Stimulated activated CD4-positive, alpha-beta T cell treated with anti-CD3 and anti-CD28 coated beads, Interleukin-2, amount 100 ng/mL, for 24 hours (primary cell): ENCODE measurements at regions not wholly inside any gene's neighbourhood (a gene's known extent, or its start where the extent isn't known, plus 50 kb on each side); places are given as distances from the start of the nearest gene placed in this dataset.
"Not testable (repeated sequence)": the region's sequence is repeated elsewhere in the genome, so short reads cannot be mapped to it uniquely, and the experiment has no call there.

Experiments
- DNase-seq, 2 donors: peaks; one replicate each; pipeline ENCODE4 v3.0.0-alpha.2; 2020

DNA sequence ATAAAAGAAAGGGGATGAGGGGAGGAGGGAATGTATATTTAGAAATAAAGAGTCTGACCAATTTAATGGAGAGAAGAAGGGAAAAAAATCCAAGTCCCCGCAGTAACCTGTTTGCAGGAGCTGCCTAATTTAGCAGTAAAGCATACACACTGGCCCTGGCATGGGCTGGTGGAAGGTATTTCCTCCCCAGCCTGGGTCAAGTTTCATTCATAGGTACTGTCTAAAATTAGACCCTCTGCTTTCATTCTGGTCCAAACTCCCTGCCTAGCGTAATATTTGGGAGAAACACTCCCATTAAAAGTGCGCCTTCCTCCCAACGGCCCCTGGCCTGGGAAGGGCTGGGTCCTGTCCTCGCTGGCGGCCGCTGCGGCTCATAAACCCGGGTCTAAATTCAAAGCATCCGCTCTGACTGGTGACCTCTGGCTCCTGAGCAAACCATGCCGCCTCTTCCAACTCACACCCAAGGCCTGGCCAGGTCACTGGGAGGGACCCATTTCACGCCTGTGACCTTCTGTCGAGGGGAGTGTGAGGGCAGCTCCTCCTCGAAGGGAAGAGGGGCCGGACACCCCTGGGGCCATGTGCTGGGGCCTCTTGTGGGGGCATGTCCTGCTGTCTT lies 123.2 kb downstream of the FGF18 start:
- DNase-seq, result no peak

DNA sequence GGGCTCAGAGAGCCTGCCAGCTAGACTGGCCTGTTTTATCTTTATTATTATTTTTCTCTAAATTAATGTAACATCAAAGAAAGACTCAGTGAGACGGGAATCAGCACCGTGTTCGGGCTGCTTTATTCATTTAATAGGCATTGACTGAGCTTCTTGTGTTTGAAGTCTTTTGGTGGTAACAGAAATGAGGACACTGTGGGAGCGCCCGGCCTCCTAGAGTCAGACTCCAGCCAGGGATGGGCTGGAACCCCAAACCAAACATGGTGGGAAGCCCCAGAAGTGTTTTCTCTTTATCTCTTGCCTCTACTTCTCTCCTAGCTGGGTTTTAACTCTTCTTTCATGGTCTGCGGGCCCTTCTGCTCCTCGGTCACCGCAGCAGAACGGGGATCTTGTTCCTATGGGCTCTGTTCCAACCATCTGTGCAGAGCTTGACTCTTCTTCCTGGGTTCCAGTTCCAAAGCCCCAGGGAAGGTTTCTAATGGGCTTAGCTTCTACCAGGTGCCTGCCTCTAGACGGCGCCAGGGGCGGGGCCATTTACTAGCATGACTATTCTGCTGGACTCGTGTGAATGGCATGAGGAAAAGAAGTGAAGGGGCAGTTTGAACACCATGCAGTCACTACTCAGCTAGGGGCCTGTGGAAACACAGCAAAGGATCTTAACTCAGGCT lies 123.8 kb downstream of the FGF18 start:
- DNase-seq, result no peak

DNA sequence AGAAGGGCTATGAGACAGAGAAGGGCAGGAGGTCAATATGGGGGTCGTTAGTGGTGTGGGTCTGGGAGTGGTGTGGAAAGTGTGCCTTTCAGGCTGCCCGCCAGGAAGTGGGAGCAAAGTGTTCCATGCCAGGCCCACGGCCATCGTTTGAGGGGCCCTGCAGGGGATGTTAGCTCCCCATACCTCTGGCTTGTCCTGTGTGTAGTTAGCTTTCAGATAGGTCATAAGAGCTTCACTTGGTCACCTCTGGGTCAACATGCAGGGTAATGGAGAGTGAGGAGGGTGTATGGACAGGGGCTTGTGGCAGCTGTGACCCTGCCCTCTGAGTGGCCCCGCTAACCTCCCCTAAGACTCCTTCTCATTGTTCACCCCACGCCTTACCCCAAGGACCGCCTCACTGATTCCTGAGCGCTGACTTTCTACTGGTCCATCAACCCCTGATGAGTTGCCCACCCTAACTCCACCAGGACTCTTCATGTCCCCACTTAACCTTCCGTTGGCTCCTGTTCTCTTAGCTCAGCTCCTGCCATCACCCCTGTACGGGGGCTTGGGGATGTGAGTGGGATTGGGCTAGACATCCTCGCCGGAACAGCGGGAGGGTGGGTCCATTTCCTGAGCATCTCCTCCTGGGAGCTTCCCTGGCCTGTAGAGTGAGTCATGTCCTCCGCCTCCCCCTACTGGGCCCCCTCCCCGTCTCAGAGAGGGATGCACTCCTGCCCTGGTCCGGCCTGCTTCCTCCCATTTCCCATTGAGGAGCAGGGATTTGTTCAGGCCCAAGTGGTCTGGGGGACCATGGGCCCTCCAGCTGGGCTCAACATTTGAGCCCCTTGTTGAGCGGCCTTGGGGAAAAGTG lies 125.7 kb downstream of the FGF18 start:
- DNase-seq, result no peak

DNA sequence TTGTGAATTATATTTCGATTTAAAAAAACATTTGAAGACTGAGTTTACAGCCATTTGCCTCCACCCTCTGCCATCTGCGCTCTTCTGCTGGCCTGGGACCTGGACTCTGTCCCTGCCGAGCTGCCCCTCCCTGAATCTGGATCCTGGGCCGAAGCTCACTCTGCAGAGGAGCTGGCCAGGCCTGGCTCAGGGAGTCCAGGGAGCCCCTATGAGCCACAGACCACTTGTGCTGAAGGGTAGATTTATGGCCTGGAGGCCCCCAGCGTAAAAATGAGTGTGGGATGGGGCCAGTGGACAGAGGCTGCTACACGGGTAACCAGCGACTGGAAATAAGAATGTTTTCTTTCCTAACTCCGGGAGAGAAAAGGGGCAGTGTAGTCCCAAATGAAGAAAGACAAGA lies 129.8 kb downstream of the FGF18 start:
- DNase-seq, result no peak

DNA sequence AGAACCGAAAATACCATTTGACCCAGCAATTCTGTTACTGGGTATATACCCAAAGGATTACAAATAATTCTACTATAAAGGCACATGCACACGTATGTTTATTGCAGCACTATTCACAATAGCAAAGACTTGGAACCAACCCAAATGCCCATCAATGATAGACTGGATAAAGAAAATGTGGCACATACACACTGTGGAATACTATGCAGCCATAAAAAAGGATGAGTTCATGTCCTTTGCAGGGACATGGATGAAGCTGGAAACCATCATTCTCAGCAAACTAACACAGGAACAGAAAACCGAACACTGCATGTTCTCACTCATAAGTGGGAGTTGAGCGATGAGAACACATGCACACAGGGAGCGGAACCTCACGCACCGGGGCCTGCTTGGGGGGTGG lies 134.4 kb downstream of the FGF18 start:
- not testable (repeated sequence) for DNase-seq

DNA sequence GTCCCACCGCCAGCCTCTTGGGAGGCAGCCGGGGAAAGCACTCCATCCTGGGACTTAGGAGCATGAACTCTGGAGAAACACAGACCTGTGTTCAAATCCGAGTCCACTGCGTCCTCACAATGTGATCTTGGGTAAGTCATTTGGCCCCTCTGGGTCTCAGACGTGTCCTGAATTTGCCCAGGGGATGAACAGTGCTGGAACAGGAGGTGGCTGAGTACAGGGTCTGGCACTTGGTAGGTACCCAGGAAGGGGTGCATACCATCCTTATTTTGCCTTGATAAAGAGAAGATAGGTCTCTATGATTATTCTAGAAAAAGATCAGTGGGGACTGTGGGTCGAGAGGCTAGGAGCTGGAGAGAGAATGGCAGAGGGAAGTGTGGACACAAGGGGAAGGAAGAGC lies 135.7 kb downstream of the FGF18 start:
- no peak for DNase-seq

GRCh38 chr5:171562822-171563221 lies 143.4 kb downstream of the FGF18 start:
- peak; percentile 6 to 22 for DNase-seq

DNA sequence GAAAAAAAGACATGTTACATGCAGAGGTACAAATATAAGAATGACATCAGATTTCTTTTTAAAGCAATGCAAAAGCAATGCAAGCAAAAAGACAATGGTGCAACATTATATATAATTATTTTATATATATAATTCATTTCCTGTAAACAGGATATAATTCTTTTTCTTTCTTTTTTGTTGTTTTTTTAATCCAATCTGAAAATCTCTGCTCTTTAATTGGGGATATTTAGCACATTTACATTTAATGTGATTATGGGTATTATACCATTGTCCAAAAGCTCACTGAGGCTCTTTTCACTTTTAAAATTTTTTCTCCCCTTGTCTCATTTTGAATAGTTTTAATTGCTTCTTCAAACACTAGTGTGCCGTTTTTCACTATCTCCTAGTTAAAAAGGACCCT lies 148.9 kb downstream of the FGF18 start:
- DNase-seq, result no peak

GRCh38 chr5:171569065-171569712 lies 149.7 kb downstream of the FGF18 start:
- DNase-seq, result no peak

DNA sequence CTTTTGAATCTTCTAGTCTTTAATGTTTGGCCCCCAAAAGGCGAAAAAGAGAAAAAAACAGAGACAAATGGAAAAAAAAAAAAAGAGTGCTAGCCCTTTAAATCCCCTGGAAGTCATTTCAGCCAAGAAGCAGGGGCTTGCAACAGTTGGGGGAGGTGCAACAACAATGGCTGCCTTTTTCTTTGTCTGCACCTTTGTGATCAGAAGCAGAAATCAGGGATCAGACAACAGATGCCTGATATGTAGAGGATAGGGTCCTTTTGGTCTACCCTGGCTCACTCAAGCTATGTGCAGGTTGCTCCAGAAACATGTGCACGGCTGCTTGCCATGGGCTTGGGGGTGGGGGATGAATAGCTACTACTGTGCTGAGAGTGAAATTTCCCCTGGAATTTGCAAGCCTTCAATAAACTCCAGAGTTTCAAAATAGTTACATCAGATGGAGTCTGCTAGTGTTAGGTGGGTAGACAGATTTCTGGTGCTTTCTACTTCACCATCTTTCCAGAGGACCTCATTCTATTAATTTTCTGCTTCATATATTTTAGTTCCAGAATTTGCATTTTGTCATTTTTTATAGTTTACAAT lies 150.9 kb downstream of the FGF18 start:
- no peak for DNase-seq

- no peak for DNase-seq
These were observed 152.2 kb downstream of the FGF18 start for GRCh38 chr5:171571663-171572062.

DNA sequence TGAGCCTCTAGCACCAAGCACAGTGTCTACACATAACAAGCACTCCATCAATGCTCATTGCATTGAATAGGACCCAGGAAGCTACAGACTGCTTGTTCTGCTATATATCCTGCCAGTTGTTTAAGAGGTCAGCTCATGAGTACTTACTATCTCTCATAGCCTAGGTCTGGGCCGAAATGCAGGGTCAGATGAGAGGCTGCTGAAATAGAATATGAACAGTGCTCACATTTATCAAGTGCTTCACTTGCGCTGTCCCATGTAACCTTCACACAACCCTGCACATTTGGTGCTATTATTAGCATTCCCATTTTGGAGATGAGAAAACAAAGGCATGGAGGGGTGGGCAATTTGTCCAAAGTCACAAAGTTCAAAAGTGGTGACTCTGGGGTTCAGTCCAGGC lies 153.6 kb downstream of the FGF18 start:
- DNase-seq, result no peak

DNA sequence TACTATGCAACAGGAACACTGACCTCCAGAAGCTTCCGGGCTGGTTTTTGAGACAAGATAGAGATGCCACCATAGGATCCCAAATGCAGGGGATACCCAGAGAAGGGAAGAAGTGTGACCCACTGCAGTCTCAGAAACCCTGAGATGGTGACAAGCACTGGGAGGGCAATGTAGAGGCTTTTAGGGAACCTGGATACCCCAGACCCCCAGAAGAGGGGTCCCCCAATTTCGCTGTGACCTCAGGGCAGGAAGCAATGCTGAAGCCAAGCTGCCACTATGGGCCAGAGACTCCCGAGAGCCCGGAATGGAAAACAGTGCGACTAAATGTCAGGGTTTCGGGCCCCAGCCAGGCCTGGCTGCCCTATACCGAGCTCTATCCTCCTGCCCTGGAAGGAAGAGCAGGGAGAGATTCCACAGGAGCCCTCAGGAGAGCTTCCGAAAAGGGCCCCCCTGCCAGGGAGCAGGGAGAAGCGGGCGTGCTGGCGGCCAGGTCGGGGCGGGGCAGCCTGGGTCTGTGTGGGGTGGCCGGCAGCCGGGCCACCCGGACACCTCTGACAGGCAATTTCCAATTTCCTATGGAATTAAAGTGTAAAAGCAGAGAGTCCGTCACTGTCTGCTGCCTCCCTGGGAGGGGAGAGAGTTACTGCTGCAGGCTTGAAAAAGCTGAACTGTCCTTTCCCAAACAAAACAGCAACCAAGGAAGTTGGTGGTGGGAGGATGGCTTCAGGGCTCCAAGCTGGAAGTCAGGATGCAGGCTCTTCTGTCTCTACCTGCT lies 154.2 kb downstream of the FGF18 start:
- no peak for DNase-seq

DNA sequence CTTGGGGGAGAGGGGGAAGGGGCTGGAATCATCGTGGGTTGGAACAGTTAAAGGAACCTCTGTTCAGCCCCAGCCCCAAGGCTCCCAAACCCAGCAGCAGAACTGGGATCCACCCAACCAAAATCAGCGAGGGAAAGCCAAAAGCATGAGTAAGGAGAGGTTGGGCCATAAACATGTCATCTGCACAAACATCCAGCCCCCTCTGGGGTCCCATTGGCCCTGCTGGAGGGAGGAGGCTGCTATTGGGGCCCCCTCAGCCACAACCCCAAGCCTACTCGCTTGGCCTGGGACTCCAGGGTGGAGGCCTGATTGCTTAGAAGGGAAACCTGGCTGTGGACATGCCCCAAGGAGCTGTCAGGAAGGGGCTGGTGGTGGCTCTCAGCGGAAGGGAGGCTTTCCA lies 154.9 kb downstream of the FGF18 start:
- DNase-seq, result no peak

GRCh38 chr5:171575386-171575785 lies 155.9 kb downstream of the FGF18 start:
- DNase-seq, result no peak

DNA sequence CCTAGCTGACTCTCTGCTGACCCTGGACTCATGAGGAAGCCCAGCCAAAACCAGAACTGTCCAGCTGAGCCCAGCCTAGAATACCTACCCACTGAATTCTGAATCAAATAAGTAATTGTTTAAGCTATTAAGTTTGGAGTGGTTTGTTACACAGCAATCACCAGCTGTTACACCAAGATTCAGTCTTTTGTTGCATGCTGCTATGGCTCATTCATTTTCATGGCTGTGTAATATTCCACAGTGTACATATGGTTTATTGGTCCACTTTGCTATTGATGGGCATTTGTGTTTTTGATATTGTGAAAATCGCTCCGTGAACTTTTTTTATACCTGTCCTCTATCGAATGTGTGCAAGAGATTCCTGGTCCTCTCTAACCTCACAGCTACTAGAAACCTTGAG lies 156.4 kb downstream of the FGF18 start:
- DNase-seq, result no peak

DNA sequence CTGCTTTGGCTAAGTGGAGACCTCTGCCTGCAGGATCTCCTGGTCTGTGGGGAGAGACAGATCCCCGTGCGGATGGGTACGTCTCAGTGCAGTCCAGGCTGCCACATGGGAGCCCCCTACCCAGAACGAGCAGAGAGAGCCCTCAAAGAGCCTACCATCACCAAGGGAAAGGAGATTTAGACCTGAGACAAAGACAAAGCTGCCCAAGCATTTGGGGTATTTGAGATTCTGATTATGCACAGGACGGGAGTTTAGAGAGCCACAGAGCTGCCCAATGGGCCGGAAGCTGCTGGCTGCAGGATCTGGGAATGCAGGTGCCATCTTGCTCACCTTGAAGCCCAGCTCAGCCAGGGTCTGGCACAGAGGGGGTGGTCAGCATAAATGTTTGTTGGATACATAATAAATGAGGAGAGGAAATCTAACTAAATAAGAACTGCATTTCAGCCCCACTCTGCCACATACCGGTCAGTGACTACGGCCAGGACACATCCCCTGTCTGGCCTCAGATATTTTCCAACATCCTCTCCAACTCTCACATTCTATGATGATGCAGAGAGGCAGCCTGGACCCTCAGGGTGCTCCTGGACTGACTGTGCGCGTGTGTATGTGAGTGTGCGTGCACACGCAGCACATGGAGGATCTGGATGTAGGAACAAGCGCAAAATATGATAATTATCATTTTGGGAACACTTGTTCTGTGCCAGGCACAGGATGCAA lies 157.8 kb downstream of the FGF18 start:
- no peak for DNase-seq

- DNase-seq, result no peak
These were observed 158.8 kb downstream of the FGF18 start for GRCh38 chr5:171578049-171578828.

DNA sequence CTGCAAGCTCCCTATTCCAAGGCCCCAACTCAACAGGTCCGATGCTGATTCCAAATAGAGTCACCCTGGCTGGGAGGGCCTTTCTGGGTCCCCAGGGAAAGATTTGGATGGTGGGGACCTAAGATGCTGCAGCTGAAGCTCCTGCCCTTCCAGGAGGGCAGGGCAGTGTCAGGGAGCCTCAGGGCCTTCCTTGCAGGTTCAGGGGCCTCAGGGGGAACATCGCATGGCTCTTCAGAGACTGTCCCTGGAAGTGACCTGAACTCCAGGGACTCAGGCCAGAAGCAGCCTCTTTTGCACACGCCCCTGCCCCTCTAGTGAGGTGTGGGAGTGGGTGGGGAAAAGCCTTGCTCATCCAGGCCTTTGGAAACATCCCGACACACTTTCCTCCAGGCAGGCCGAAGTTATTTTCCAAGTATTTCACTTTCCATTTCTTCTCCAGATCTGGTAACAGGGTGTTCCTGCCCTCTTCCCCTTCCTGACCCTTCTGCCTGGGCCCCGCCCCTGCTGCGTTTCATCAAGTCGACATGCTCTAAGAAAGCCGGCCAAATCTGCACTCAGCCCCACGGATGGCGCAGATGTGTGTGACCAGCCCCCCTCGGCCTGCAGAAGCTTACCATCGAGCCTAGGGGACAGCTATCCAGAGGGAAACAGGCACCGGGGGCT lies 159.5 kb downstream of the FGF18 start:
- no peak for DNase-seq

GRCh38 chr5:171579976-171580411 lies 160.5 kb downstream of the FGF18 start:
- no peak for DNase-seq
